Mucosa of rectum (tissue), 2 donors: ENCODE measurements at regions not wholly inside any gene's neighbourhood (a gene's known extent, or its start where the extent isn't known, plus 50 kb on each side); places are given as distances from the start of the nearest gene placed in this dataset.
"Not testable (repeated sequence)": the region's sequence is repeated elsewhere in the genome, so short reads cannot be mapped to it uniquely, and the experiment has no call there.

Experiments used
- H3K27ac ChIP-seq, 2 donors: one replicate each; pipeline ENCODE4 v1.7.0; 2013; ENCODE audit warnings: inconsistent platforms in 2 of 2, low read depth in 2 of 2, low read length in 2 of 2
- H3K27me3 ChIP-seq, 2 donors: one replicate each; pipeline ENCODE4 v1.7.0; 2013; ENCODE audit warnings: low read length in 2 of 2; ENCODE audit not compliant: control insufficient read depth in 2 of 2, insufficient read depth in 2 of 2
- H3K36me3 ChIP-seq, 2 donors: one replicate each; pipeline ENCODE4 v1.7.0; 2013; ENCODE audit warnings: low read length in 2 of 2; ENCODE audit not compliant: control insufficient read depth in 2 of 2, insufficient read depth in 2 of 2
- H3K4me1 ChIP-seq, 2 donors: one replicate each; pipeline ENCODE4 v1.7.0; 2013; ENCODE audit warnings: low read length in 2 of 2, mild to moderate bottlenecking in 1 of 2; ENCODE audit not compliant: control insufficient read depth in 2 of 2, insufficient read depth in 2 of 2
- H3K4me3 ChIP-seq, 2 donors: one replicate each; pipeline ENCODE4 v1.7.0; 2013; ENCODE audit warnings: low read length in 2 of 2
- H3K9ac ChIP-seq, 2 donors: one replicate each; pipeline ENCODE4 v1.7.0; 2013; ENCODE audit warnings: low read length in 2 of 2, low read depth in 1 of 2, mild to moderate bottlenecking in 1 of 2
- H3K9me3 ChIP-seq, 2 donors: one replicate each; pipeline ENCODE4 v1.7.0; 2013; ENCODE audit warnings: low read length in 2 of 2; ENCODE audit not compliant: control insufficient read depth in 2 of 2
- donor health status: healthy.
- donor health status: Normal muscosa, but diverticular disease.

DNA sequence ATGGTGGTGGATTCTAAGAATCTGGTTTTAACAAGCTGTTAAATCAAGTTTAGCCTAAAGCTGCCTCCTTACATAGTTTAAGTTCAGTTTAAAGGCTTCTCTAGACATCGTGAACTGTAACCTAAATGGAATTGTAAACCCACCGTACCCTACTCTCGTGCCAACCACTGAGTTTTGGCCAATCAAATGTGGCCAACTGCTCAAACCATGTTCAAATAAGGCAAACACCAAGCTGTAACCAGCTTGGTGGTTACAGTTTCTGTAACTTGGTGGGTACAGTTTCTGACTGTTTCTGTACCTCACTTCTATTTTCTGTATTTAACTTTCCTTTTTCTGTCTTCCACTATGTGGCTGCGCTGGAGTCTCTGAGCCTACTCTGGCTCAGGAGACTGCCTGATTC is 131.9 kb upstream of the DDHD1 start:
- Histone ChIP-seq H3K27ac (no peak overlapping the region), H3K9ac (no peak overlapping the region), H3K4me3 (no peak overlapping the region), H3K4me1 (no peaks in the 10 kb centered on the region), H3K27me3 (no peaks in the 10 kb centered on the region), H3K36me3 (no peaks in the 10 kb centered on the region), H3K9me3 (no peaks in the 10 kb centered on the region)

DNA sequence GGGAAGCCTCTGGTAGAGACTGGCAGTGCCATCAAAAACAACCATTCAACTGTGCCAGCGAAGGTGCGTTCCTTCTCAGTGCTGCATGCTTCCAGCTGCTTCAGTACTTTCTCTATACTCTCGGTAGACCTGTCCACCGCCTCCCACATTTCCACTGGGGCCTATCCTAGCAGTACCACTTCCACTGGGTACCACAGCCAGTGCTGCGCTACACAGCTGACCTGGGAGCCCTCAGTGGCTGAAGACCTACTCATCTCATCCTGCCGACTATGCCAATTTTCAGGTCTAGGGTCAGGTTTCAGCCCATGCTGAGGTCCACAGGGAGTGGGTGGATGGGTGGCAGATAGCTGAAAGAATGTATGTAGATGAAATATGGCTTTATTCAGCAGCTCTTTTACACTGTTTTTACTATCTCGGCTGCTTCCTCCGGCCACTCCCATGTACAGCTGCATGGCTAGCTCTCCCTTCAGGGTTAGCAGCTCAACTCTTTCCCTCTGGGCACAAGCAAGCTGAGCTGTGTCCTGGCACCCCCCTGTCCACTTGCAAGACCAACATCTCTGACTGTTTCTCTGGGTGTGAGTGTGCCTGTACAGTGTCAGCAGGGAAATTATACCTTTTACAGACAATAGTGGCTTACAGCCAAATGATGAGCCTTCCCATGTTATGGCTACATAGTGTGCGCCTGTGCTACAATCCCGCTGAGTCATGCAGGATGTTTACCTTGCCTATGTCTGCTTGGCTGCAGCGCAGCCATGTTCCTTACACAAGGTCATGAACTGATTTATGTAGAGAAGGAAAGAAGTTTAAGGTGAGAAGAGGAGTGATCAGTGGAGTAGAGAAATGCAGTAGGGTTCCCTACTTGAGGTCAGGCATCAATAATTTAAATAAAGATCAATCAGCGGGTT is 125.7 kb upstream of the DDHD1 start:
- Histone ChIP-seq H3K27ac (no peak overlapping the region), H3K27me3 (no peaks in the 10 kb centered on the region), H3K4me3 (no peak overlapping the region), H3K9me3 (no peaks in the 10 kb centered on the region), H3K9ac (no peak overlapping the region), H3K4me1 (no peaks in the 10 kb centered on the region), H3K36me3 (no peaks in the 10 kb centered on the region)

DNA sequence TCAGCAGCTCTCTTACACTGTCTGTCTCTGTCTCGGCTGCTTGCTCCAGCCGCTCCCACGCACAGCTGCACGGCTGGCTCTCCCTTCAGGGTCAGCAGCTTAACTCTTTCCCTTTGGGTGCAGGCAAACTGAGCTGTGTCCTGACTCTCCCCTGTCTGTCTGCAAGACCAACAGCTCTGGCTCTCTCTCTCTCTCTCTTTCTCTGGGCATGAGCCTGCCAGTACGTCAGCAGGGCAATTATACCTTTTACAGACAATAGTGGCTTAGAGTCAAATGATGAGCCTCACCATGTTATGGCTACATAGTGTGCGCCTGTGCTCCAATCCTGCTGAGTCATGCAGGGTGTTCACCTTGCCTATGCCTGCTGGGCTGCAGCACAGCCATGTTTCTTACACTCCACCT is 120.5 kb upstream of the DDHD1 start:
- Histone ChIP-seq H3K9me3 (no peaks in the 10 kb centered on the region), H3K27ac (no peak overlapping the region), H3K4me1 (no peaks in the 10 kb centered on the region), H3K4me3 (no peak overlapping the region), H3K27me3 (no peaks in the 10 kb centered on the region), H3K9ac (no peak overlapping the region), H3K36me3 (no peaks in the 10 kb centered on the region)

DNA sequence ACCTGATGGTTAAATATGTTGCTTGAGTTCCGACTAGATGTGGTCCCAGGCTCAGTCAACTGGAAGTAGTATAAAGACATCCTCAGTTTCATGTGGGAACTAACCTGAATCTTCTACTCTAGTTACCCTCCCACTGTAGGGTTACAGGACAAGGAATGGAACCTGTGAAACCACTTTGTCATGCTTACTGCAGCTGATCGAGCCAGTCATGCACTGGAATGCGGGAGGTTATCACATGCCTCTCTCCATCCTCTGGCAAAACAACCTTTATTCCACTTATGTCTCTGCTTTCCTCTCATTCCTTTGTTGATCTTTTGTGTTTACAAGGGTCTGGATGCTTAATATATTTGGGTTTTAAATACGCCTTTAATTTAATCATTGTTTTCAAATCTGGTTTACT is 111.9 kb upstream of the DDHD1 start:
- Histone ChIP-seq H3K36me3 (no peaks in the 10 kb centered on the region), H3K27me3 (no peaks in the 10 kb centered on the region), H3K9me3 (no peaks in the 10 kb centered on the region), H3K4me1 (no peaks in the 10 kb centered on the region), H3K27ac (no peak overlapping the region), H3K9ac (no peak overlapping the region), H3K4me3 (no peak overlapping the region)

DNA sequence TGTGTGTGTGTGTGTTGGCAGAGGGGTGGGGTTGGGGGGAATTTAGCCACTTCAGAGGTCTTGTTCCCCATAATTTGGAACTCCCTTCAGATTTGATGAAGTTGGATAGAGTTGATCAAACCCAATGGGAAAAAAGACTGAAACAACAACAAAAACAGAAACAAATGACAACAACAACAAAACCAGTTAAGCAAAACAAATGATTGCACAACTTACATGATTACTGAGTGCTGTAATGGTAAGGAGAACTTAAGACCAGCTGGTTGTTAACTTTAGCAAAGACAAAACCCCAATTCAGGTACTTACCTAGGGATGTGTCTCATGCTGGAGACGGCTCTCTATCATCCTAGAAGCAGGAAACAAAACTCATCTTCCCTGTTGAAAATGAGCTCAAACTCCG is 107.8 kb upstream of the DDHD1 start:
- no peaks in the 10 kb centered on the region for H3K36me3 ChIP-seq
- H3K27me3 ChIP-seq: no peaks in the 10 kb centered on the region
- H3K9me3 ChIP-seq: no peaks in the 10 kb centered on the region
- no peak overlapping the region for H3K27ac ChIP-seq
- H3K4me1 ChIP-seq: no peaks in the 10 kb centered on the region
- H3K9ac ChIP-seq: no peak overlapping the region
- no peak overlapping the region for H3K4me3 ChIP-seq

DNA sequence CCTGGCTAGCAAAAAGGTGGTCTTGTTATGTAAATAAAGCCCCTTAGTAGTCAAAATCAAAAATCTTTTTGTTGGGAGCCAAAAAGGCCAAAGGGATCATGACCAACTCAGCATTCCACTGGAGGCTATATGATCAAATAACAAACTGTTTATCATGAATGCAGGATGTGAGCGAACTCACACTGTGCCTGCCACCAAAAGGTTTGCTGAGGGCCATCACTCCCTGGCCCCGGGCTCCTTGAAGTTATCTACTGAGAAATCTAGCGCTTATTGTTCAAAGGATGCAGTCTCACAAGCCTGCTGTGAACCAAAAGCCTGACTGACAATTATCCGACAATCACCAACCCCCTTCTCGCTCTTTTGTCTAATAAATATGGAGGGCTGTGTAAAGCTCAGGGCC is 107.2 kb upstream of the DDHD1 start:
- Histone ChIP-seq H3K36me3 (no peaks in the 10 kb centered on the region), H3K9me3 (no peaks in the 10 kb centered on the region), H3K9ac (no peak overlapping the region), H3K27me3 (no peaks in the 10 kb centered on the region), H3K27ac (no peak overlapping the region), H3K4me1 (no peaks in the 10 kb centered on the region), H3K4me3 (no peak overlapping the region)

DNA sequence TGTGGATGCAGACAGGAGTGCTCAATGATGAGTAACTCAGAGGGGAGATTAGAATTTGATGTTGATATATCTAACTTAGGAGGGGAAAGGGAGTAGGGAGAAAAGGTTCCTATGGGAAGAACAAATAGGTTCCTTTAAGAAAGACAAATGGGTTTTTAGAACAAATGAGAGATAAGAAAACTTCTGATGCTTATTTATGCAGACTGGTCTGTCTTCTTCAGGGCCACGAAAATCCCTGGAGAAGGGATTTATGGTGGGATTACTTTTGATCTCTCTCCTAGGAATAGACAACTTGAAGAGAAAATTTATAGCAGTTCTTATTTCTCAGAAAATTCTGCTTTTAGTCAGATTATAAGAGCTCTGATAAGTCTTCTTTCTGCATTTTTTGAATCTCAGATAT is 99.0 kb upstream of the DDHD1 start:
- no peaks in the 10 kb centered on the region for H3K36me3 ChIP-seq
- no peak overlapping the region for H3K27ac ChIP-seq
- no peak overlapping the region for H3K4me3 ChIP-seq
- H3K9ac ChIP-seq: no peak overlapping the region
- H3K27me3 ChIP-seq: no peaks in the 10 kb centered on the region
- no peaks in the 10 kb centered on the region for H3K4me1 ChIP-seq
- H3K9me3 ChIP-seq: no peaks in the 10 kb centered on the region

DNA sequence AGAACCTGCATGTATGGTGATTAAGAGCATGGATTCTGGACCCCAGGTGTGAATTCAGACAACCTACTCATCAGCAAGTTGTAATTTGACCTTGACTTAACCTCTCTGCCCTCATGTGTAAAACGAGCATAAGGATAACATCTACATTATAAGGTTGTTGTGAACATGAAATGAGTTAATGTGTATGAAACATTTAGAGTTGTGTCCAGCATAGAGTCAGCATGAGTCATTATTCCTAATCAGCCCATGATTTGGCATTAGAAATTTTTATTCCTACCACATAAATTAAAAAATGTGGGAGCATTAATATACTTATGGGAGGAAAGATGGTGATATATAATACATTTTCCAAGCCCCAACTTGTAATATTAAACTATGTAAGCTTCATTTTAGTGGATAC is 95.9 kb upstream of the DDHD1 start:
- no peak overlapping the region for H3K27ac ChIP-seq
- H3K9ac ChIP-seq: no peak overlapping the region
- no peaks in the 10 kb centered on the region for H3K36me3 ChIP-seq
- H3K9me3 ChIP-seq: no peaks in the 10 kb centered on the region
- H3K4me3 ChIP-seq: no peak overlapping the region
- no peaks in the 10 kb centered on the region for H3K27me3 ChIP-seq
- H3K4me1 ChIP-seq: no peaks in the 10 kb centered on the region

DNA sequence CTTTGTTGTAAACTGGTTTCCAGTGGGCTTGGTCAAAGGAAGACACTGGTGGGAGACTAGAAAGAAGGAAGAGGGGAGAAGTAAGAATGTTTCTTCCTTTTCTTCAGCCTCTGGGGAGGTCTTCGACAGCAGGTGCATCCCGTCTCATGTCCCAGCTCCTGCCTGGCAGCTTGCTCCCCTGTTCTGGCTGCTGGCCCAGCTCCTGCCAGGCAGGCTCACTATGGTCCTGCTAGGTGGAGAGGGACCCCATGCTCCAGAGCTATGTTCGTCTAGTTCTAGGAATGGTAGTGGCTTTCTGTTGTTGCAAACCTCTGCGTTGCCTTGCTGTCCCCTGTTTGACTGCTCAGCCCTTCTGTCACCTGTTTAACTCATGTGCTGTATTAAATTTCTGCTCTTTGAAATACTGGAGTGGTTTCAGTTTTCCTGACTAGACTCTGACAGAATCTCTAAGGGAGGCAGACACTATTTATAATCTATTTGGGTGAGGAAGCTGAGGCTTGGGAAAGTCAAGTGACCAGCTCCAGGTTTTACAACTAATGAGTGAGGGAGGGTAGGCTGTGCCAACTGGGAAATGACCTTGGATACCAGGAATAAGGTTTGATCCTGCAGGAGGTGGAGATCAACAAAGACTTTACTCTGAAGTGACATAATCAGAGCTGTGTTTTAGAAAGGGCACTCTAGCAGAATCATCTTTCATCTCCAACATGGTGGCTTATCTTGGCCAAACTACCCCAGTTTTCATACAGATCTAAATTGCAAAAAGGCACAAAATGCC is 94.7 kb upstream of the DDHD1 start:
- Histone ChIP-seq H3K9me3 (no peaks in the 10 kb centered on the region), H3K4me1 (no peaks in the 10 kb centered on the region), H3K4me3 (no peak overlapping the region), H3K27me3 (no peaks in the 10 kb centered on the region), H3K27ac (no peak overlapping the region), H3K36me3 (no peaks in the 10 kb centered on the region), H3K9ac (no peak overlapping the region)

DNA sequence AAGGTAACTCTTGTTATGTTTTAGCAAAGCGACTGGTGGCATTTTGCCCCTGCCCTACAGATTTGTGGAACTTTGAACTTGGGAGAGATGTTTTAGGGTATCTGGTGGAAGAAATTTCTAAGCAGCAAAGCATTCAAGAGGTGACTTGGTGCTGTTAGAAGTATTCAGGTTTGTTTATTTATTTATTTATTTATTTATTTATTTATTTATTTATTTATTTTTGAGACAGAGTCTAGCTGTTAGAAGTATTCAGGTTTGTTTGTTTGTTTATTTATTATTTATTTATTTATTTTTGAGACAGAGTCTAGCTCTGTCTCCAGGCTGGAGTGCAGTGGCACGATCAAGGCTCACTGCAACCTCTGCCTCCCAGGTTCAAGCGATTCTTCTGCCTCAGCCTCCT is 89.8 kb upstream of the DDHD1 start:
- H3K27ac ChIP-seq, H3K27me3 ChIP-seq, H3K9ac ChIP-seq, H3K4me1 ChIP-seq, H3K36me3 ChIP-seq, H3K9me3 ChIP-seq, H3K4me3 ChIP-seq: not testable (repeated sequence)
